ENCODE measurements at regions not wholly inside any gene's neighbourhood (a gene's known extent, or its start where the extent isn't known, plus 50 kb on each side); places are given as distances from the start of the nearest gene placed in this dataset.

- Histone ChIP-seq H2AFZ (ENCODE audit: low read length) (no peak overlapping the region), H3K4me2 (ENCODE audit: low read length) (no peak overlapping the region), H3K79me2 (ENCODE audit: insufficient read depth, low read depth, low read length) (no peaks in the 10 kb centered on the region), H3K9me2 (ENCODE audit: insufficient read depth, low read length) (no peaks in the 10 kb centered on the region), H3K4me1 (ENCODE audit: insufficient read depth, low read length, poor library complexity, severe bottlenecking) (no peaks in the 10 kb centered on the region), H3K4me3 (ENCODE audit: low read depth, low read length, poor library complexity, severe bottlenecking) (no peak overlapping the region), H4K20me1 (ENCODE audit: insufficient read depth, low read length) (no peaks in the 10 kb centered on the region), H3K9me3 (ENCODE audit: low read length) (no peaks in the 10 kb centered on the region), H3K36me3 (ENCODE audit: insufficient read depth, low read length) (no peaks in the 10 kb centered on the region), H3K27ac (ENCODE audit: low read depth, low read length, poor library complexity, severe bottlenecking) (no peak overlapping the region)
- no peak for TF ChIP-seq EZH2phosphoT487 (IDR thresholded peaks at IDR 0.05; ENCODE audit: borderline replicate concordance, low read depth, low read length)
- TF ChIP-seq, protein P1, sequence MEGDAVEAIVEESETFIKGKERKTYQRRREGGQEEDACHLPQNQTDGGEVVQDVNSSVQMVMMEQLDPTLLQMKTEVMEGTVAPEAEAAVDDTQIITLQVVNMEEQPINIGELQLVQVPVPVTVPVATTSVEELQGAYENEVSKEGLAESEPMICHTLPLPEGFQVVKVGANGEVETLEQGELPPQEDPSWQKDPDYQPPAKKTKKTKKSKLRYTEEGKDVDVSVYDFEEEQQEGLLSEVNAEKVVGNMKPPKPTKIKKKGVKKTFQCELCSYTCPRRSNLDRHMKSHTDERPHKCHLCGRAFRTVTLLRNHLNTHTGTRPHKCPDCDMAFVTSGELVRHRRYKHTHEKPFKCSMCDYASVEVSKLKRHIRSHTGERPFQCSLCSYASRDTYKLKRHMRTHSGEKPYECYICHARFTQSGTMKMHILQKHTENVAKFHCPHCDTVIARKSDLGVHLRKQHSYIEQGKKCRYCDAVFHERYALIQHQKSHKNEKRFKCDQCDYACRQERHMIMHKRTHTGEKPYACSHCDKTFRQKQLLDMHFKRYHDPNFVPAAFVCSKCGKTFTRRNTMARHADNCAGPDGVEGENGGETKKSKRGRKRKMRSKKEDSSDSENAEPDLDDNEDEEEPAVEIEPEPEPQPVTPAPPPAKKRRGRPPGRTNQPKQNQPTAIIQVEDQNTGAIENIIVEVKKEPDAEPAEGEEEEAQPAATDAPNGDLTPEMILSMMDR (conservative IDR thresholded peaks at IDR 0.05; ENCODE audit: low read length): no peak
- no TSS peak for BruUV-seq (replicated peaks)
- no peak for DNase-seq (ENCODE audit: low spot score)
- POLR2A ChIA-PET: no interaction called here
- CTCF ChIA-PET (ENCODE audit: unreplicated experiment): no interaction called here
- intact Hi-C loops (cut with micrococcal nuclease; ENCODE audit: unreplicated experiment): no loop called here
Observed at GRCh38 chr11:21839796-21840195, 353.1 kb upstream of the ANO5 start.

GRCh38 chr11:21861314-21861713 is 331.6 kb upstream of the ANO5 start:
- Histone ChIP-seq H3K4me1 (ENCODE audit: insufficient read depth, low read length, poor library complexity, severe bottlenecking) (no peaks in the 10 kb centered on the region), H3K27ac (ENCODE audit: low read depth, low read length, poor library complexity, severe bottlenecking) (no peak overlapping the region), H2AFZ (ENCODE audit: low read length) (no peak overlapping the region), H3K9me2 (ENCODE audit: insufficient read depth, low read length) (no peaks in the 10 kb centered on the region), H3K4me2 (ENCODE audit: low read length) (no peak overlapping the region), H3K4me3 (ENCODE audit: low read depth, low read length, poor library complexity, severe bottlenecking) (no peak overlapping the region), H3K9me3 (ENCODE audit: low read length) (no peaks in the 10 kb centered on the region), H4K20me1 (ENCODE audit: insufficient read depth, low read length) (no peaks in the 10 kb centered on the region), H3K79me2 (ENCODE audit: insufficient read depth, low read depth, low read length) (no peaks in the 10 kb centered on the region), H3K36me3 (ENCODE audit: insufficient read depth, low read length) (no peaks in the 10 kb centered on the region)
- intact Hi-C loops (cut with micrococcal nuclease; ENCODE audit: unreplicated experiment): no loop called here
- no peak for TF ChIP-seq EZH2phosphoT487 (IDR thresholded peaks at IDR 0.05; ENCODE audit: borderline replicate concordance, low read depth, low read length)
- TF ChIP-seq, protein P1 (conservative IDR thresholded peaks at IDR 0.05; ENCODE audit: low read length): no peak
- CTCF ChIA-PET (ENCODE audit: unreplicated experiment): no interaction called here
- no peak for DNase-seq (ENCODE audit: low spot score)
- no TSS peak for BruUV-seq (replicated peaks)
- POLR2A ChIA-PET: no interaction called here

DNA sequence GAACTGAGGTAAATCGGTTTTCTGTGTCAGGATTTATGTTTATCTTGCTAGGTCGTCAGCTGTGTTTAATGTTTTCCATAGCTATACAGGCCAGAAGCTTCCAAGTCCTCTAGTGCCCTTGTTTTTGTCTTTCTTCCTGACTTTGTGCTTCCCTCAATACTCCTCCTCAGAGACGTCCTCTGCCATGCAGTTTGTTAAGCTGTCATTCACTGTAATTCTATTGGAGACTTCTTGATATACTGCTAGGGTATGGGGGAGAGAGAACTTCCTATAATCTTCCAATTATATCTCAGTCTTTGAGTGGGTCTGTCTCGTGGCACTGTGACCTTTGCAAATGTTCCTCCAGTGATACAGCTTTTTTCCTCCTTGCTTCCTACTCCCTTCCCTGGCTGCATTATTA is 327.3 kb upstream of the ANO5 start:
- Histone ChIP-seq H3K4me2 (ENCODE audit: low read length) (no peak overlapping the region), H2AFZ (ENCODE audit: low read length) (no peak overlapping the region), H3K36me3 (ENCODE audit: insufficient read depth, low read length) (no peaks in the 10 kb centered on the region), H3K79me2 (ENCODE audit: insufficient read depth, low read depth, low read length) (no peaks in the 10 kb centered on the region), H3K9me2 (ENCODE audit: insufficient read depth, low read length) (no peaks in the 10 kb centered on the region), H3K4me1 (ENCODE audit: insufficient read depth, low read length, poor library complexity, severe bottlenecking) (no peaks in the 10 kb centered on the region), H3K4me3 (ENCODE audit: low read depth, low read length, poor library complexity, severe bottlenecking) (no peak overlapping the region), H4K20me1 (ENCODE audit: insufficient read depth, low read length) (no peaks in the 10 kb centered on the region), H3K27ac (ENCODE audit: low read depth, low read length, poor library complexity, severe bottlenecking) (no peak overlapping the region), H3K9me3 (ENCODE audit: low read length) (no peaks in the 10 kb centered on the region)
- ChIA-PET POLR2A (interaction anchor here (0.5 kb wide), 1 partner anchor 86 kb away, joined by 3 read pairs; no protein-coding TSS in a partner anchor), CTCF (ENCODE audit: unreplicated experiment) (no interaction called here)
- no peak for TF ChIP-seq EZH2phosphoT487 (IDR thresholded peaks at IDR 0.05; ENCODE audit: borderline replicate concordance, low read depth, low read length)
- TF ChIP-seq, protein P1 (conservative IDR thresholded peaks at IDR 0.05; ENCODE audit: low read length): no peak
- intact Hi-C loops (cut with micrococcal nuclease; ENCODE audit: unreplicated experiment): no loop called here
- BruUV-seq (replicated peaks): no TSS peak
- no peak for DNase-seq (ENCODE audit: low spot score)
